ENCODE measurements at regions not wholly inside any gene's neighbourhood (a gene's known extent, or its start where the extent isn't known, plus 50 kb on each side); places are given as distances from the start of the nearest gene placed in this dataset.

- no peak for DNase-seq
Observed at GRCh38 chr10:9634466-9634865, 1383.2 kb upstream of the CELF2 start.

GRCh38 chr10:9635691-9636090, 1382.0 kb upstream of the CELF2 start:
- DNase-seq = no peak

- no peak for DNase-seq
Observed at GRCh38 chr10:9636216-9636615, 1381.5 kb upstream of the CELF2 start.

- no peak for DNase-seq
Observed at GRCh38 chr10:9643782-9644181, 1373.9 kb upstream of the CELF2 start.

- no peak for DNase-seq
Observed at GRCh38 chr10:9645404-9645803, 1372.3 kb upstream of the CELF2 start.

- DNase-seq = no peak
Observed at GRCh38 chr10:9645928-9646600, 1371.6 kb upstream of the CELF2 start.

GRCh38 chr10:9654261-9654660, 1363.4 kb upstream of the CELF2 start:
- DNase-seq = no peak

- no peak for DNase-seq
Observed at GRCh38 chr10:9656386-9656785, 1361.3 kb upstream of the CELF2 start.

GRCh38 chr10:9656996-9657395, 1360.7 kb upstream of the CELF2 start:
- no peak for DNase-seq

GRCh38 chr10:9657530-9657929, 1360.1 kb upstream of the CELF2 start:
- DNase-seq = no peak

GRCh38 chr10:9668411-9668810, 1349.3 kb upstream of the CELF2 start:
- no peak for DNase-seq

GRCh38 chr10:9670911-9671310, 1346.8 kb upstream of the CELF2 start:
- no peak for DNase-seq

- DNase-seq = no peak
Observed at GRCh38 chr10:9681655-9682054, 1336.0 kb upstream of the CELF2 start.

- no peak for DNase-seq
Observed at GRCh38 chr10:9682802-9683201, 1334.9 kb upstream of the CELF2 start.

- DNase-seq = no peak
Observed at GRCh38 chr10:9684186-9684585, 1333.5 kb upstream of the CELF2 start.

- DNase-seq = no peak
Observed at GRCh38 chr10:9685596-9685995, 1332.1 kb upstream of the CELF2 start.

- DNase-seq = no peak
Observed at GRCh38 chr10:9688711-9689110, 1329.0 kb upstream of the CELF2 start.

GRCh38 chr10:9707216-9707615, 1310.5 kb upstream of the CELF2 start:
- no peak for DNase-seq

- no peak for DNase-seq
Observed at GRCh38 chr10:9709849-9710248, 1307.8 kb upstream of the CELF2 start.

GRCh38 chr10:9712393-9712792, 1305.3 kb upstream of the CELF2 start:
- no peak for DNase-seq

- no peak for DNase-seq
Observed at GRCh38 chr10:9719246-9719645, 1298.4 kb upstream of the CELF2 start.

- DNase-seq = no peak
Observed at GRCh38 chr10:9733766-9734165, 1283.9 kb upstream of the CELF2 start.

GRCh38 chr10:9734218-9734617, 1283.5 kb upstream of the CELF2 start:
- no peak for DNase-seq

GRCh38 chr10:9735731-9736130, 1281.9 kb upstream of the CELF2 start:
- no peak for DNase-seq

- DNase-seq = no peak
Observed at GRCh38 chr10:9743639-9744038, 1274.0 kb upstream of the CELF2 start.

GRCh38 chr10:9745158-9745557, 1272.5 kb upstream of the CELF2 start:
- DNase-seq = no peak
